T-helper 17 cell (primary cell): ENCODE measurements at regions not wholly inside any gene's neighbourhood (a gene's known extent, or its start where the extent isn't known, plus 50 kb on each side); places are given as distances from the start of the nearest gene placed in this dataset.

Experiments used
- ATAC-seq: fragments of 150-1000 bp; cut with Tn5 transposase; 2 replicates; pipeline ENCODE4 v1.10.0; 2021; ENCODE audit warnings: mild to moderate bottlenecking, moderate library complexity
- DNase-seq, 3 donors: peaks; one replicate each; pipeline versions ENCODE4 v3.0.0 to v3.0.0-alpha.2; 2020 to 2021
- H3K9me3 ChIP-seq: one replicate; pipeline ENCODE4 v1.7.0; 2013; ENCODE audit warnings: low read length, mild to moderate bottlenecking; ENCODE audit not compliant: control insufficient read depth, poor library complexity, severe bottlenecking
- H3K27ac Mint-ChIP-seq: one replicate; pipeline ENCODE4 v1.8.0; 2022; ENCODE audit warnings: mild to moderate bottlenecking, moderate library complexity, mixed read lengths
- H3K27me3 Mint-ChIP-seq: one replicate; pipeline ENCODE4 v1.8.0; 2022; ENCODE audit warnings: mixed read lengths
- H3K36me3 Mint-ChIP-seq: one replicate; pipeline ENCODE4 v1.8.0; 2022; ENCODE audit warnings: low read depth, mixed read lengths
- H3K4me1 Mint-ChIP-seq: one replicate; pipeline ENCODE4 v1.8.0; 2022; ENCODE audit warnings: mild to moderate bottlenecking, mixed read lengths
- H3K4me3 Mint-ChIP-seq: one replicate; pipeline ENCODE4 v1.8.0; 2022; ENCODE audit warnings: mild to moderate bottlenecking, moderate library complexity, mixed read lengths

DNA sequence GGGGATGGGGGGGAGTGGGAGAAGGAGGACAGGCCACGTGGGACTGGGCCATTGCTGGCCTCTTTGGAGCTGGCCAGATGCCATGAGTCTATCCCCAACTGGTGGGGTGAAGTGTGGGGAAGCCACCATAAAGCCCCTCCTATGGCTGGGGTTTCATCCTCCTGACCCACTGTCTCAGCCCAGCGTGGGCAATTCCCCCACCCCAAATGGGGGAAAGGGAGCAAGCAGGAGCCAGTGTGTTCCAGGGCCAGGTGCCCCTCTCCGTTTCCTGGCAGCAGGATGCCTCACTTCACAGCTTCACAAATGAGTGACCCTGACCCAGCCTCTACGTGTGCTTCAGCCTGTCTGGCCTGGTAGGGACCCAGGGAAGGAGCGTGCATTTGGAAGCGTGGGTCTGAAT, 474.7 kb upstream of the HS6ST1 start:
- ATAC-seq: no peak
- no peaks in the 10 kb centered on the region for H3K9me3 ChIP-seq
- Mint-ChIP-seq H3K27ac (no peak overlapping the region), H3K27me3 (no peaks in the 10 kb centered on the region), H3K36me3 (no peaks in the 10 kb centered on the region), H3K4me1 (no peaks in the 10 kb centered on the region), H3K4me3 (no peak overlapping the region)
- DNase-seq: no peak

DNA sequence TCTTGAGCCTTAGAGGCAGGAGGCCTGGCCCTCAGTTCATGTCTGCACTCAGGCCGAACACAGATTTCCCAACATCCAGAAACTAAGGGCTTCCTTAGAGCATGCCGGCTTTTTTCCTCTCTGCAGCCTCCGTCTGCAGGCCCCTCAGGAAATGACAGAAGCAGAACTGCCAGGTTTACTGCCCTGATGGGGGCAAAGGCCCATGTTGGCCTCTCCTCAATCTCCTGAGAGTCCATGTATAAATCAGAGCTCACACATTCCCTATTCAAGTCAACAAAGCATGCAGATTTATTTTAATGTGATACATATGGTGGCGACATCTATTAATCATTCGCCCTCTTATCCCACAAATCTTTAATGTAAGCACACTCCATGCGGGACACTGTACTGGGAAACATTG, 475.6 kb upstream of the HS6ST1 start:
- DNase-seq (no peak), ATAC-seq (no peak)
- H3K9me3 ChIP-seq: no peaks in the 10 kb centered on the region
- H3K36me3 Mint-ChIP-seq: no peaks in the 10 kb centered on the region
- H3K4me1 Mint-ChIP-seq: no peaks in the 10 kb centered on the region
- no peak overlapping the region for H3K27ac Mint-ChIP-seq
- H3K27me3 Mint-ChIP-seq: no peaks in the 10 kb centered on the region
- no peak overlapping the region for H3K4me3 Mint-ChIP-seq

DNA sequence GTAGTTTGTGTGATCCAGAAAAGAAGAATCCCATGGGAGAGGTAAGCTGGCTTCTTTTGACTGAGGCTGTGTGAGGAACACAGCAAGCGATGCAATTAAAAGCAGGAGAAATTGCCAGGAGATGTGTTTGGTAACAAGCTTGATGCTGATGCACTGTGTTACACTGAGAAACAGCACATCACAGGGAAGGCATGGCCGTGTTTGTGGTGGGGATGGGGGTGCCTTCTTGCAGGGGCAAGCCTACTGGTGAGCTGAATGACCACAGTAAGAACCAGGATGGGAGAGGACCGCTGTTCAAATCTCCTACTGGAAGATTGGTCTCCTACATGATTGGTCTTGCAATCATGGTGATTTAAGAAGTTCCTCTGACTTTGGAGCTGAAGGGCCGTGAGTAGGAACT, 477.7 kb upstream of the HS6ST1 start:
- H3K27ac Mint-ChIP-seq: no peak overlapping the region
- H3K27me3 Mint-ChIP-seq: no peaks in the 10 kb centered on the region
- H3K4me1 Mint-ChIP-seq: no peaks in the 10 kb centered on the region
- no peaks in the 10 kb centered on the region for H3K9me3 ChIP-seq
- no peak overlapping the region for H3K4me3 Mint-ChIP-seq
- ATAC-seq (no peak), DNase-seq (no peak)
- H3K36me3 Mint-ChIP-seq: no peaks in the 10 kb centered on the region

DNA sequence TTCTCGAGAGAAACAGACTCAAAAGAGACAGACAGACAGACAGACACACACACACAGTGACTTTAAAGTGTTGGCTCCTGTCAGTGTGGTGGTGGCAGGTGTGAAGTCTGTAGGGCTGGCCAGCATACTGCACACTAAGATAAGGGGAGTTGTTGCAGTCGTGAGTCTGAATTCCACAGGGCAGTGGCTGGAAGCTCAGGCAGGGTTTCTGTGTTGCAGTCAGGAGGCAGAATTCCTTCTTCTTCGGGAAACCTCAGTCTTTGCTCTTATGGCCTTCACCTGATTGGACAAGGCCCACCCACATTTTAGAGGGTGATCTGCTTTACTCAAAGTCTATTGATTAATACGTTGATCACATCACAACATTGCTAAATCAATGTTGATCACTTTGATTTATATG, 478.4 kb upstream of the HS6ST1 start:
- DNase-seq (no peak), ATAC-seq (no peak)
- no peaks in the 10 kb centered on the region for H3K27me3 Mint-ChIP-seq
- no peak overlapping the region for H3K4me3 Mint-ChIP-seq
- no peak overlapping the region for H3K27ac Mint-ChIP-seq
- H3K9me3 ChIP-seq: no peaks in the 10 kb centered on the region
- no peaks in the 10 kb centered on the region for H3K36me3 Mint-ChIP-seq
- no peaks in the 10 kb centered on the region for H3K4me1 Mint-ChIP-seq

DNA sequence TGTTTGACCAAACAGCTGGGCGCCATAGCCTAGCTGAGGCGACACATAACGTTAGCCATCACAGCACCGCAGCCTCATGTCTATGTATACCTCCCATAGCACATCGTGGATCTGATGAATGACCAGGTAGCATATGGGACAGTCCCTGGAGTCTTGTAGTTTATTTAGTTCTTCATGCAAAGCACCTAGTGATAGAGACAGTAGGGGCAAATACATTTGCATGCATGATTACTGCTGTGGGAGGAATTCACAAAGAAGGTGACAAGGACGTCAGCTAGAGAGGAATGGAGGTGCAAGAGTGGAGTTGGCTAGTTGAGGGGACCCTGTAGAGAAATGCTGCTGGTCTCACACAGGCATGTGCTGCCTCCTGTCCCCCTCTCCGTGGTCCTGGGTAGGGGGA, 478.9 kb upstream of the HS6ST1 start:
- no peaks in the 10 kb centered on the region for H3K4me1 Mint-ChIP-seq
- H3K4me3 Mint-ChIP-seq: no peak overlapping the region
- no peaks in the 10 kb centered on the region for H3K27me3 Mint-ChIP-seq
- ATAC-seq (no peak), DNase-seq (no peak)
- H3K27ac Mint-ChIP-seq: no peak overlapping the region
- H3K9me3 ChIP-seq: no peaks in the 10 kb centered on the region
- no peaks in the 10 kb centered on the region for H3K36me3 Mint-ChIP-seq

DNA sequence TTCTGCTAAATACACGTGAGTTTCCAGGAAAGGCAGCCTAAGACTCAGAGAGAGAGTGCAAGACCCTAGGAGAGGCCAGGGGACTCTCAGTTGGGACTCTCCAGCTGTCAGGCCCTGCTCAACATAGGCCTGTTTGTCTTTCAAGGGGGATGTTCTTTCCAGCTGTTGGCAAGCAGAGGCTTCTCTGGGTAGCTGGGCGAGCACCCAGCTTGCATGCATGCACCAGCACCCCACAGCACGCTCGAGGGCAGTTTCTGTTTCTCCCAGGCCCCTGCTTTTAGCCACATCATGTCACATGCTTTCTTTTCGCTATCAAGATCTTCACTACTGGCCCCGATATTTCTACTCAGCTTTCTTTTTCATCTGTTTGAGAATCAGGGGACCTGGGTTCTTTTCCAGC, 479.3 kb upstream of the HS6ST1 start:
- Mint-ChIP-seq H3K4me1 (no peaks in the 10 kb centered on the region), H3K27me3 (no peaks in the 10 kb centered on the region), H3K27ac (no peak overlapping the region), H3K36me3 (no peaks in the 10 kb centered on the region), H3K4me3 (no peak overlapping the region)
- no peaks in the 10 kb centered on the region for H3K9me3 ChIP-seq
- no peak for ATAC-seq
- no peak for DNase-seq

DNA sequence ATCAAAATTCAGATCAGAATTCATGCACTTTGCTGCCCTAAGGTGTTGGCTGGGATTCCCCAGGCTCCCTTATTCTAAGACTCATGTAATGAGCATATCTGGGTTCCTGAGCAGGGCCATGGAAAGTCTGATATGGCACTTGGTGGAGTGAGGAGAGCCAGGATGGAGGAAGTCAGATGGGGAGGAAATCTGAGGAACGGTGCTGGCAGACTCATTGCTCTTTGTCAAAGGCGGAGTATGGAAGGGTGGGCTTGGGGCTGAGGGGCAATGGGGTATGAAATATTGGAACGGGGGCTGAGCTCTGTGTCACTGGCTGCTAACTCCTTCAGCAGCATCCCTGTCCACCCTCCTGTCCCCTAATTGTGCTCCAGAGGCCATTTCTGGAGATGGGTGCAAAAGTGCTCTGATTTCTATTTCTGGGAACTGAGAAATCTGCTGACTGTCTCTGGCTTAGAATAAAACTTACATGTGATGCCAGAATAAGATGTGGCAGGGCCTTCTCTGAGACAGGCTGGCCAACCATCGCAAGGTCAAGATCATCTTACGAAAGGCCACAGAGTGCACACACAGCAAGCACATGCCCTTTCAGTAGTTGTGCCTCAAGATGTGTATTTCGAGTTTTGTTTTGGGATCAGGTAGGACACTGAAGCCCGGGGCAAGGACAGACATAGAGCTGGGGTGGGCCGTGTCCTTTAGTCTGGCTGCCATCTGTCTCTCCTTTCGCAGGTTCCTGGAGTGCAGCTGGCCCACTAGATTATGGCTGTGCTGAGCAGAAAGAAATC, 480.0 kb upstream of the HS6ST1 start:
- H3K36me3 Mint-ChIP-seq: no peaks in the 10 kb centered on the region
- no peaks in the 10 kb centered on the region for H3K9me3 ChIP-seq
- no peaks in the 10 kb centered on the region for H3K4me1 Mint-ChIP-seq
- DNase-seq: no peak
- H3K4me3 Mint-ChIP-seq: no peak overlapping the region
- no peak for ATAC-seq
- H3K27ac Mint-ChIP-seq: no peak overlapping the region
- H3K27me3 Mint-ChIP-seq: no peaks in the 10 kb centered on the region

DNA sequence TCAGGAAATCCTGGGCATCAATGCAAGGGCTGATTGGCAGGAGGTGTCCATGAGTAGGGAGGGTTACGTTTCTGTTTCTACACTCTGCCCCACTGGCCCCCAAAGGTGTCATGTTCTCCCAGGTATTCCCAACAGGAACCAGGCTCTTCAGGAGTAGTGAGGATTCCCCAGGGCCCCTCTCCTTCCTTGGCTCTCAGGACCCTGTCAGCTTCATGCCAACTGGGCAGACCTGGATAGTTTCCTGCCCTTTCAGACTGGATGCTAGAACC, 480.6 kb upstream of the HS6ST1 start:
- DNase-seq: no peak
- Mint-ChIP-seq H3K36me3 (no peaks in the 10 kb centered on the region), H3K27ac (no peak overlapping the region), H3K4me3 (no peak overlapping the region), H3K27me3 (no peaks in the 10 kb centered on the region), H3K4me1 (no peaks in the 10 kb centered on the region)
- ATAC-seq: no peak
- no peaks in the 10 kb centered on the region for H3K9me3 ChIP-seq

DNA sequence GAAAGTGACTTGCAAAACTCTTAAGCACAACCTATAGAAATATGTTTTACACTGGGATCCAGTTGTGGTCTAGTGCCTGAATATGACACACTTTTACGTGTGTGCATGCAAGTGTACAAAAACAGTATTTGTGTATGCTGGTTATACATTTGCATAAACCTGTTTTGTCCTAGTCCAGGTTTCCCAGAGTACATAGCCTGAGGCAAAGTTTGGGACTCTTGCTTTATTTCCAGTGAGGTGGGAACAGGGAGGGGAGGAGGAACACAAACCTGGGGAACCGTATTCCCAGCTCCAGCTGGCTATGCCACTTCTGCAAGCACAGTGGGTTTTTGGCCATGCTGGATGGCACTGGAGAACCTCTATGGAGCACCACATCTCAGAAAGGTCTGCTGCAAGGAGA, 481.1 kb upstream of the HS6ST1 start:
- Mint-ChIP-seq H3K4me1 (no peaks in the 10 kb centered on the region), H3K36me3 (no peaks in the 10 kb centered on the region), H3K27me3 (no peaks in the 10 kb centered on the region), H3K27ac (no peak overlapping the region), H3K4me3 (no peak overlapping the region)
- DNase-seq (no peak), ATAC-seq (no peak)
- H3K9me3 ChIP-seq: no peaks in the 10 kb centered on the region

DNA sequence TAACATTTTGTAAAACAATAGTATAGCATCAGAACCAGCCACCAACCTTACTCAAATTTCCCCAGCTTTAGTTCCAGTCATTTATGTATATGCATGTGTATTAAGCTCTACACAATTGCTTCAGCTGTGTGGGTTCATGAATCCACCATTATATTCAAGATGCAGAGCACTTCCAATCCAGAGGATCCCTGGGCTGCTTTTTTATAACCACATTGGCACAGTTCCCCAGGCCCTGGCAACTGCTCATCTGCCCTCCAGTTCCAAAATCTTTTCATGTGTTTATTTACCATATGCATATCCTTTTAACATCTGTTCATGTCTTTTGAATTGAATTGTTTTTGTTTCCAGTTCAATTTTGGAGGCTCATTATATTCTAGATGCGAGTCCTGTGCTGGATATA, 482.9 kb upstream of the HS6ST1 start:
- no peaks in the 10 kb centered on the region for H3K36me3 Mint-ChIP-seq
- H3K4me3 Mint-ChIP-seq: no peak overlapping the region
- no peak overlapping the region for H3K27ac Mint-ChIP-seq

DNA sequence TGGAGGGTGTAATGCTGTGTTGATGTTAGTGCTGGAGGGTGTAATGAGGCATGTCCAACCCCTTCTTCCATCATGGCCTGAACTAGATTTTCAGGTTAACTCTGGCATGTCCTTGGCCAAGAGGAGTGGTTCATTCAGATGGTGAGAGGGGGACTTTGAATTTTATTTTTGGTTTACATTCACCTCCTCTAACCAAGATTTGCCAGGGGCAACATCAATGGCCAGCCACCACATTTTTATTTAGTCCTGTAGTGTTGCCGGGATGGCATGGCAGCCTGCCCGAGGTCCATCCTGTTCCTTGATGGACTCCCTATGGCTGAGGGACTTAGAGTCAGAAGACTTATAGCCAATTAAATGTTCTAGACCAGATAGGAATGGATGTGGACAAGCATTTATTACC, 484.6 kb upstream of the HS6ST1 start:
- H3K36me3 Mint-ChIP-seq: no peaks in the 10 kb centered on the region

More for the DNA sequence above, 482.9 kb upstream of the HS6ST1 start:
- Mint-ChIP-seq H3K27me3 (no peaks in the 10 kb centered on the region), H3K4me1 (no peaks in the 10 kb centered on the region)
- H3K9me3 ChIP-seq: no peaks in the 10 kb centered on the region
- DNase-seq (no peak), ATAC-seq (no peak)

DNA sequence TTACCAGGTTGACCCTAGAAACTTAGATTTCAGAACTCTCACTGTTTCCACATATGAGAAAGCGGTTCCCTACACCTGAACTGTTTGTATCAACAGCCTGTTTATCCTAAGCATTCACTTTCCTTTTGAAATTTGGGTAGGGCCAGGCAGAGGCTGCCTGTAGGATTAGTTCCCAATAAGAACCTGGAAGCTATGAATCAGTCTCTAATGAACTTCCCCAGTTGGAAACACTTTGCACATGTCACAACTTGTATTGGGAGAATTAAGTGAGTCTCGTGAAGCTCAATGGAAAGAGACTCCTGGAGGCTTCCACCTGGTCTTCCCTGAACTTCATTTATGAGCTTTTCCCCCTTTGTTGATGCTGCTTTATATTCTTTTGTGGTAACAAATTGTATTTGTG, 486.6 kb upstream of the HS6ST1 start:
- no peaks in the 10 kb centered on the region for H3K9me3 ChIP-seq
- H3K27me3 Mint-ChIP-seq: no peaks in the 10 kb centered on the region
- no peak overlapping the region for H3K4me3 Mint-ChIP-seq
- H3K4me1 Mint-ChIP-seq: no peaks in the 10 kb centered on the region
- no peak for ATAC-seq
- H3K36me3 Mint-ChIP-seq: no peaks in the 10 kb centered on the region
- DNase-seq: no peak
- no peak overlapping the region for H3K27ac Mint-ChIP-seq

More for the DNA sequence above, 484.6 kb upstream of the HS6ST1 start:
- DNase-seq (no peak), ATAC-seq (no peak)
- no peaks in the 10 kb centered on the region for H3K4me1 Mint-ChIP-seq
- no peaks in the 10 kb centered on the region for H3K9me3 ChIP-seq
- no peaks in the 10 kb centered on the region for H3K27me3 Mint-ChIP-seq
- H3K4me3 Mint-ChIP-seq: no peak overlapping the region
- no peak overlapping the region for H3K27ac Mint-ChIP-seq

DNA sequence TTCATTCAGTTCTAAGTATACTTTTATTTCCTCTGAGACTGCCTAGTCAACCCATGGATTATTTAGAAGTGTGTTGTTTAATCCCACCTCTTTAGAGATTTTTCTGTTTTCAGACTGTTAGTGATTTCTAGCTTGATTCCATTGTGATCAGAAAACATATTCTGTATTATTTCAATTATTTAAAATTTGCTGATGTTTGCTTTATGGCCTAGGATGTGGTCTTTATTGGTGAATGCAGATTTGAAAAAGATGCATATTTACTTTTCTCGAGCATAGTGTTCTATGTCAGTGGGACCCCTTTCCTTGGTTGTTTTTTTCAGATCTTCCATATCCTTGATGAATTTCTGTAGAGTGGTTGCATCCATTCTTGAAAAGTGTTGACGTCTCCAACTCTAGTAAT, 487.2 kb upstream of the HS6ST1 start:
- H3K4me3 Mint-ChIP-seq: no peak overlapping the region
- H3K4me1 Mint-ChIP-seq: no peaks in the 10 kb centered on the region
- DNase-seq: no peak
- ATAC-seq: no peak
- no peaks in the 10 kb centered on the region for H3K9me3 ChIP-seq
- no peaks in the 10 kb centered on the region for H3K27me3 Mint-ChIP-seq
- H3K36me3 Mint-ChIP-seq: no peaks in the 10 kb centered on the region
- no peak overlapping the region for H3K27ac Mint-ChIP-seq

DNA sequence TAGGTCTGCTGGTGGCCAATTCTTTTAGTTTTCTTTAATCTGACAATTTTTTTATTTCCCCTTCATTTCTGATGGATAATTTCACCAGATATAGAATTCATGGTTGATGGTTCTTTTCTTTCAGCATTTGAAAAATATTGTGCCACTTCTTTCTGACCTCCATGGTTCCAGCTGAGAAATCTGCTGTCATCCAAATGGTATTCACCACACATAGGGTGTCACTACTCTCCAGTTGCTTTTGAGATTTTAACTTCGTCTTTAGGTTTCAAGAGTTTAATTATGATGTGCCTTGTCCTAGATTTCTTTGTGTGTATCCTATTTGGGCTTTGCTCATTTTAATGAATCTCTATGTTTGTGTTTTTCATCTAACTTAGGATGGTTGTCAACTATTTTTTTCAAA, 488.6 kb upstream of the HS6ST1 start:
- no peaks in the 10 kb centered on the region for H3K9me3 ChIP-seq
- H3K4me3 Mint-ChIP-seq: no peak overlapping the region
- no peaks in the 10 kb centered on the region for H3K36me3 Mint-ChIP-seq
- no peaks in the 10 kb centered on the region for H3K27me3 Mint-ChIP-seq
- DNase-seq (no peak), ATAC-seq (no peak)
- H3K4me1 Mint-ChIP-seq: no peaks in the 10 kb centered on the region
- H3K27ac Mint-ChIP-seq: no peak overlapping the region
